GM23248 (cell line): ENCODE measurements at regions not wholly inside any gene's neighbourhood (a gene's known extent, or its start where the extent isn't known, plus 50 kb on each side); places are given as distances from the start of the nearest gene placed in this dataset.

Experiments
- EZH2 ChIP-seq: fragments of 200-600 bp; sonication (generic); IDR thresholded peaks from 2 replicates; pipeline ENCODE4 v1.6.1; 2018; ENCODE audit warnings: antibody characterized with exemption, mild to moderate bottlenecking; ENCODE audit not compliant: insufficient read depth, poor library complexity, severe bottlenecking
- EZH2phosphoT487 ChIP-seq: fragments of 200-600 bp; sonication (generic); IDR thresholded peaks from 2 replicates; pipeline ENCODE4 v1.6.1; 2018; ENCODE audit warnings: antibody characterized with exemption, moderate library complexity, mild to moderate bottlenecking, low read depth; ENCODE audit not compliant: insufficient read depth

GRCh38 chr3:101171681-101172191, 148.6 kb downstream of the IMPG2 start:
- TF ChIP-seq EZH2phosphoT487 (no peak), EZH2 (no peak)
